HepG2 (cell line): ENCODE measurements at regions not wholly inside any gene's neighbourhood (a gene's known extent, or its start where the extent isn't known, plus 50 kb on each side); places are given as distances from the start of the nearest gene placed in this dataset.

Source experiments
- CBFB ChIP-seq: sonication (generic); formaldehyde crosslinking; IDR thresholded peaks from 2 replicates; pipeline ENCODE4 v1.4.0; 2020; ENCODE audit warnings: missing genetic modification reagents
- HNRNPH1 ChIP-seq: fragments of 200-400 bp; formaldehyde crosslinking; optimal IDR thresholded peaks from 2 replicates; pipeline ENCODE3; 2017; ENCODE audit warnings: mild to moderate bottlenecking, low read depth, low read length
- HOXA5 ChIP-seq: sonication (generic); formaldehyde crosslinking; IDR thresholded peaks from 2 replicates; pipeline ENCODE4 v1.4.0; 2020; ENCODE audit warnings: missing genetic modification reagents
- JUND ChIP-seq: sonication (generic); formaldehyde crosslinking; IDR thresholded peaks from 2 replicates; pipeline ENCODE4 v1.8.0; 2022; ENCODE audit warnings: mild to moderate bottlenecking, missing genetic modification reagents
- RBFOX2 ChIP-seq: fragments of 200-400 bp; formaldehyde crosslinking; IDR thresholded peaks from 2 replicates; pipeline ENCODE4 v1.6.1; 2017; ENCODE audit warnings: low read depth, mild to moderate bottlenecking, low read length
- RFX5 ChIP-seq: IDR thresholded peaks from 2 replicates; pipeline ENCODE4 v1.6.1; 2011; ENCODE audit warnings: low read depth, low read length, improper control_type of control experiment
- ZBTB40 ChIP-seq, 2 experiments: fragments of 450-650 bp in 1 of 2; sonication (generic) in 1 of 2; formaldehyde crosslinking in 1 of 2; IDR thresholded peaks; 2 replicates each; pipeline versions ENCODE4 v1.6.1 to v1.8.0; 2016 to 2022; ENCODE audit warnings: antibody characterized with exemption in 1 of 2, mild to moderate bottlenecking in 1 of 2, missing genetic modification reagents in 1 of 2
- ZNF24 ChIP-seq: fragments of 450-650 bp; IDR thresholded peaks from 2 replicates; pipeline ENCODE4 v1.6.1; 2017; ENCODE audit warnings: antibody characterized with exemption, mild to moderate bottlenecking
- ZNF839 ChIP-seq: sonication (generic); formaldehyde crosslinking; IDR thresholded peaks from 2 replicates; pipeline ENCODE4 v1.4.0; 2020; ENCODE audit warnings: missing genetic modification reagents, mild to moderate bottlenecking, borderline replicate concordance
- TF ChIP-seq, protein P1 (sequence below): sonication (generic); formaldehyde crosslinking; IDR thresholded peaks from 2 replicates; pipeline ENCODE4 v1.5.0; 2020; ENCODE audit warnings: mild to moderate bottlenecking, missing genetic modification reagents, moderate library complexity

DNA sequence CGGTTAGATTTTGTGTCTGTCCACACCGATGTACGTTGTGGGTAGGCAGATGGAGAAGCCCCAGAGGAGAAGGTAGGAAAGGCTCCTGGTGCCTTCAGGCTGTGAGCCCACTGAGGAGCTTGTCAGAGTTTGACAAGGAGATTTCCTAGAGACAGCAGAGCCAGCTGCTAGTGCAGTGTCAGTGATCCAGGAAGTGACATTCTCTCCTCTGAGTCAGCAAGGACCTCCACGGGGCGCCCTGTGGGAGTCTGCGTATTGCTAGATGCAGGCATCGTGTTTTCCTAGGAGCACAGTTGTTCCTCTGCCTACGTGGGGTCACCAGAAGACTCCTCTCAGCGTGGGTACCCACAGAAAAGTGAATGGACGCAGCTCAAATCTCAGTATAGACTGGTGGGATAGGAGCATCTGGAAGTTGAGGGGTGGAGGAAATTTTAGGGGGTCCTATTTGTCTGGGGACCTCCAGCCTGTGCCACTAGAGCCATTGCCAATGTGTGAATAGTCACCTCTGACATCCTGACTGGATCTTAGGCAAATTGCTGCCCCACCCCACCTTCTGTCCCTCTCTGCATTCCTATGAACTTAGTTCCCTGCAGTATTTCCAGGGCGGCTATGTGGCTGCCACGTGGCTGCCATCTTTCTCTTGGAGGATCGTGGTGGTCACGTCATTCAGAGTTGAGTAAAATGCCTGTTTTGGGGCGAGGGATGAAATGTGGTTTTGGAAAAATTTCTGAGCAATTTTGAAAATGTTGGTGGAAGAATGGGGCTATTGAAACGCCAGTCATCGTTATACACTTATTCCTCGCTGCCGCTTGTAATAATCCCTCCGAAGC, 84.8 kb upstream of the KLHL25 start:
- TF ChIP-seq CBFB (no peak), RFX5 (no peak), HOXA5 (CRISPR knock-in tag) (no peak), RBFOX2 (no peak), ZBTB40 (IDR thresholded peaks at IDR 0.05) (no peak), ZBTB40 (CRISPR knock-in tag; IDR thresholded peaks at IDR 0.05) (no peak), HNRNPH1 (no peak), ZNF24 (no peak), ZNF839 (CRISPR knock-in tag) (no peak), JUND (CRISPR knock-in tag) (no peak)
- TF ChIP-seq, protein P1, sequence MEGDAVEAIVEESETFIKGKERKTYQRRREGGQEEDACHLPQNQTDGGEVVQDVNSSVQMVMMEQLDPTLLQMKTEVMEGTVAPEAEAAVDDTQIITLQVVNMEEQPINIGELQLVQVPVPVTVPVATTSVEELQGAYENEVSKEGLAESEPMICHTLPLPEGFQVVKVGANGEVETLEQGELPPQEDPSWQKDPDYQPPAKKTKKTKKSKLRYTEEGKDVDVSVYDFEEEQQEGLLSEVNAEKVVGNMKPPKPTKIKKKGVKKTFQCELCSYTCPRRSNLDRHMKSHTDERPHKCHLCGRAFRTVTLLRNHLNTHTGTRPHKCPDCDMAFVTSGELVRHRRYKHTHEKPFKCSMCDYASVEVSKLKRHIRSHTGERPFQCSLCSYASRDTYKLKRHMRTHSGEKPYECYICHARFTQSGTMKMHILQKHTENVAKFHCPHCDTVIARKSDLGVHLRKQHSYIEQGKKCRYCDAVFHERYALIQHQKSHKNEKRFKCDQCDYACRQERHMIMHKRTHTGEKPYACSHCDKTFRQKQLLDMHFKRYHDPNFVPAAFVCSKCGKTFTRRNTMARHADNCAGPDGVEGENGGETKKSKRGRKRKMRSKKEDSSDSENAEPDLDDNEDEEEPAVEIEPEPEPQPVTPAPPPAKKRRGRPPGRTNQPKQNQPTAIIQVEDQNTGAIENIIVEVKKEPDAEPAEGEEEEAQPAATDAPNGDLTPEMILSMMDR (CRISPR knock-in tag) = no peak
